Parathyroid adenoma (tissue), 2 donors: ENCODE measurements at regions not wholly inside any gene's neighbourhood (a gene's known extent, or its start where the extent isn't known, plus 50 kb on each side); places are given as distances from the start of the nearest gene placed in this dataset.

Experiments used
- H2AFZ ChIP-seq: fragments of 300-600 bp; sonication (generic); one replicate; pipeline ENCODE4 v1.7.0; 2017; ENCODE audit warnings: antibody characterized with exemption, mild to moderate bottlenecking
- H3K27ac ChIP-seq: fragments of 300-600 bp; sonication (generic); one replicate; pipeline ENCODE4 v1.7.0; 2017
- H3K27me3 ChIP-seq: fragments of 300-600 bp; sonication (generic); one replicate; pipeline ENCODE4 v1.7.0; 2017; ENCODE audit warnings: low read length; ENCODE audit not compliant: control insufficient read depth, insufficient read depth
- H3K36me3 ChIP-seq: fragments of 300-600 bp; sonication (generic); one replicate; pipeline ENCODE4 v1.7.0; 2017; ENCODE audit warnings: low read length; ENCODE audit not compliant: control insufficient read depth, insufficient read depth
- H3K4me1 ChIP-seq: fragments of 300-600 bp; sonication (generic); one replicate; pipeline ENCODE4 v1.7.0; 2017; ENCODE audit warnings: control low read depth
- H3K4me2 ChIP-seq: fragments of 300-600 bp; sonication (generic); one replicate; pipeline ENCODE4 v1.7.0; 2017; ENCODE audit warnings: low read length
- H3K4me3 ChIP-seq: fragments of 300-600 bp; sonication (generic); one replicate; pipeline ENCODE4 v1.7.0; 2017; ENCODE audit warnings: low read depth, low read length
- H3K79me2 ChIP-seq: fragments of 300-600 bp; sonication (generic); one replicate; pipeline ENCODE4 v1.7.0; 2017; ENCODE audit warnings: control low read depth
- H3K9ac ChIP-seq: fragments of 300-600 bp; sonication (generic); one replicate; pipeline ENCODE4 v1.7.0; 2017; ENCODE audit warnings: mild to moderate bottlenecking
- H3K9me3 ChIP-seq: fragments of 300-600 bp; sonication (generic); one replicate; pipeline ENCODE4 v1.7.0; 2017; ENCODE audit warnings: low read length; ENCODE audit not compliant: control insufficient read depth
- CTCF ChIP-seq: fragments of 300-600 bp; sonication (generic); IDR thresholded peaks from one replicate; pipeline ENCODE4 v1.7.0; 2017; ENCODE audit warnings: antibody characterized with exemption, mild to moderate bottlenecking
- donor health status: primary hyperparathyroidism.

GRCh38 chr6:1208876-1209275 lies 103.0 kb upstream of the FOXQ1 start:
- Histone ChIP-seq H3K36me3 (no peaks in the 10 kb centered on the region), H3K9ac (no peak overlapping the region), H3K27ac (no peak overlapping the region), H2AFZ (no peak overlapping the region), H3K4me3 (no peak overlapping the region), H3K79me2 (no peaks in the 10 kb centered on the region), H3K4me1 (no peaks in the 10 kb centered on the region), H3K9me3 (no peaks in the 10 kb centered on the region), H3K27me3 (no peaks in the 10 kb centered on the region), H3K4me2 (no peak overlapping the region)
- TF ChIP-seq CTCF = no peak

- H3K36me3 ChIP-seq = no peaks in the 10 kb centered on the region
Observed at GRCh38 chr6:1203546-1203945, 108.4 kb upstream of the FOXQ1 start.

GRCh38 chr6:1202201-1202600 lies 109.7 kb upstream of the FOXQ1 start:
- Histone ChIP-seq H3K36me3 (no peaks in the 10 kb centered on the region), H3K27me3 (no peaks in the 10 kb centered on the region), H2AFZ (no peak overlapping the region), H3K4me1 (no peaks in the 10 kb centered on the region), H3K9me3 (no peaks in the 10 kb centered on the region), H3K27ac (no peak overlapping the region), H3K9ac (no peak overlapping the region), H3K79me2 (no peaks in the 10 kb centered on the region), H3K4me2 (no peak overlapping the region), H3K4me3 (no peak overlapping the region)
- TF ChIP-seq CTCF = no peak

More at GRCh38 chr6:1203546-1203945, 108.4 kb upstream of the FOXQ1 start:
- H3K4me1 ChIP-seq = no peaks in the 10 kb centered on the region
- no peaks in the 10 kb centered on the region for H3K9me3 ChIP-seq
- H3K27me3 ChIP-seq = no peaks in the 10 kb centered on the region
- H3K27ac ChIP-seq = no peak overlapping the region
- no peaks in the 10 kb centered on the region for H3K79me2 ChIP-seq
- H2AFZ ChIP-seq = no peak overlapping the region
- H3K4me2 ChIP-seq = no peak overlapping the region
- no peak for TF ChIP-seq CTCF
- no peak overlapping the region for H3K9ac ChIP-seq
- H3K4me3 ChIP-seq = no peak overlapping the region

- no peaks in the 10 kb centered on the region for H3K9me3 ChIP-seq
- H2AFZ ChIP-seq = no peak overlapping the region
- H3K4me1 ChIP-seq = no peaks in the 10 kb centered on the region
- H3K9ac ChIP-seq = no peak overlapping the region
- no peak for TF ChIP-seq CTCF
- H3K27me3 ChIP-seq = no peaks in the 10 kb centered on the region
- H3K27ac ChIP-seq = no peak overlapping the region
- H3K79me2 ChIP-seq = no peaks in the 10 kb centered on the region
- H3K4me3 ChIP-seq = no peak overlapping the region
- no peak overlapping the region for H3K4me2 ChIP-seq
- no peaks in the 10 kb centered on the region for H3K36me3 ChIP-seq
Observed at GRCh38 chr6:1201547-1202200, 110.2 kb upstream of the FOXQ1 start.
